Neural progenitor cell (in vitro differentiated cells): ENCODE measurements at regions not wholly inside any gene's neighbourhood (a gene's known extent, or its start where the extent isn't known, plus 50 kb on each side); places are given as distances from the start of the nearest gene placed in this dataset.

Source experiments
- DNase-seq: peaks from one replicate; pipeline ENCODE4 v3.0.0-alpha.2; 2016; ENCODE audit warnings: low spot score
- H2AFZ ChIP-seq: fragments of 200-600 bp; sonication (generic); replicated peaks from 2 replicates; pipeline ENCODE4 v1.6.1; 2016; ENCODE audit warnings: antibody characterized with exemption
- H3F3A ChIP-seq: fragments of 200-600 bp; sonication (generic); 2 replicates; pipeline ENCODE4 v1.6.1; 2016; ENCODE audit warnings: antibody characterized with exemption, low read depth
- H3K27ac ChIP-seq: fragments of 200-600 bp; sonication (generic); 2 replicates; pipeline ENCODE4 v1.5.1; 2016; ENCODE audit warnings: mild to moderate bottlenecking
- H3K27me3 ChIP-seq: fragments of 200-600 bp; sonication (generic); 2 replicates; pipeline ENCODE4 v1.6.1; 2016; ENCODE audit warnings: mild to moderate bottlenecking, moderate library complexity
- H3K36me3 ChIP-seq: fragments of 200-600 bp; sonication (generic); 2 replicates; pipeline ENCODE4 v1.5.1; 2016
- H3K4me1 ChIP-seq: fragments of 200-600 bp; sonication (generic); 2 replicates; pipeline ENCODE4 v1.6.1; 2016; ENCODE audit warnings: mixed run types
- H3K4me2 ChIP-seq: fragments of 200-600 bp; sonication (generic); 2 replicates; pipeline ENCODE4 v1.6.1; 2016
- H3K4me3 ChIP-seq: fragments of 200-600 bp; sonication (generic); 2 replicates; pipeline ENCODE4 v1.5.1; 2016
- H3K79me2 ChIP-seq: fragments of 200-600 bp; sonication (generic); 2 replicates; pipeline ENCODE4 v1.6.1; 2016; ENCODE audit warnings: low read depth
- H3K9ac ChIP-seq: fragments of 200-600 bp; sonication (generic); 2 replicates; pipeline ENCODE4 v1.6.1; 2016
- H3K9me3 ChIP-seq: fragments of 200-600 bp; sonication (generic); 2 replicates; pipeline ENCODE4 v1.5.1; 2016; ENCODE audit warnings: low read depth
- H4K20me1 ChIP-seq: fragments of 200-600 bp; sonication (generic); 2 replicates; pipeline ENCODE4 v1.6.1; 2016; ENCODE audit warnings: low read depth
- H3K27ac Mint-ChIP-seq: 3 replicates; pipeline ENCODE4 v1.8.0; 2021; ENCODE audit warnings: mixed read lengths
- H3K27me3 Mint-ChIP-seq: 2 replicates; pipeline ENCODE4 v1.8.0; 2022; ENCODE audit warnings: low read depth, mild to moderate bottlenecking, inconsistent platforms, moderate library complexity, mixed read lengths; ENCODE audit not compliant: insufficient read depth
- H3K36me3 Mint-ChIP-seq: 3 replicates; pipeline ENCODE4 v1.8.0; 2021; ENCODE audit warnings: mixed read lengths
- H3K4me1 Mint-ChIP-seq: 3 replicates; pipeline ENCODE4 v1.8.0; 2021; ENCODE audit warnings: mixed read lengths
- H3K4me3 Mint-ChIP-seq: 3 replicates; pipeline ENCODE4 v1.8.0; 2021; ENCODE audit warnings: mild to moderate bottlenecking, moderate library complexity, mixed read lengths
- H3K9me3 Mint-ChIP-seq: 3 replicates; pipeline ENCODE4 v1.8.0; 2020; ENCODE audit warnings: mixed read lengths
- CTCF ChIP-seq: fragments of 200-600 bp; sonication (generic); IDR thresholded peaks from 2 replicates; pipeline ENCODE4 v1.5.1; 2017; ENCODE audit warnings: antibody characterized with exemption, mild to moderate bottlenecking
- EZH2 ChIP-seq: fragments of 200-600 bp; sonication (generic); IDR thresholded peaks from 2 replicates; pipeline ENCODE4 v1.6.1; 2017; ENCODE audit warnings: antibody characterized with exemption, mild to moderate bottlenecking, moderate library complexity
- EZH2phosphoT487 ChIP-seq: fragments of 200-600 bp; sonication (generic); IDR thresholded peaks from 2 replicates; pipeline ENCODE4 v1.6.1; 2017; ENCODE audit warnings: antibody characterized with exemption

DNA sequence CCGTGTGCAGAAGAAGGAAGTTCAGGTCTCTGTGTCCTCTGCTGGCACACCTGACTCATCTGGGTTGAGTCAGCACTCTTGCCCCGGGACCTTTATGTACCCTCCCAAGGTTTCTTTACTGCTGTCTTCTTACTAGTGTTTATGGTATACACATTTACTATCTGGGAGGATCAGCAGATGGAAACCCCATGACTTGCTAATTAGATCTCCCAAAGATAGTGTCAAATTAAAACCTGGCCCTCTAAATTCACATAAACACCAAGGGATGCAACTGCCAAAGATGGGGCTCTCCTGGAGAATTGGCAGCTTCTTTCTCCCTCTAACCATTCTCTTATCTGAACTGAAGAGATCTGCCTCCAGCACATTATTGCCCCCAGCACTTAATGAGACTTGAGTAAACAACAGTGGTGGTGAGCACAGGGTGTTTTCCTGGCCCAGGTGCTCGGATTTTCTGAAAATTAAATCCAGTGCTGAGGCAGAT lies 718.1 kb upstream of the SOX9 start:
- Histone ChIP-seq H2AFZ (no peak overlapping the region), H3K4me2 (no peak overlapping the region)
- H3K4me3 Mint-ChIP-seq = no peak overlapping the region

DNA sequence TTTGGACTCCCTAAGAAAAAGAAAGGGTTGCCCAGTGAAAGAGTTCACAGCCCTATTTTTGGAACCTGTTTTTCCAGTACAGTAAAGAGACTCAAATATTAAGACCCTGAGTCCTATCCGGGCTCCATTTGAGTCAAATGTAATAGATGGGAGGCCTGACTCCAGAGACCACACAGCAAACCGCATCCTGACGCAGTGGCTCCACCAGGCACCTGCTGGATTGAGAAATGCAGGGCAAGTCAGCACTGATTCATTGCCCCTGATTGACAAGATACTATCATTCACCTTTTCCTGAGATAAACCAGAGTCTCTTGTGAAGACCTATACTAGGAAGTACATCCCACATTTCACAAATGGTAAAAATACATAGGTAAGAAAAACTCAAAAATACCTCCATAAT lies 715.7 kb upstream of the SOX9 start:
- H4K20me1 ChIP-seq = no peaks in the 10 kb centered on the region
- no peaks in the 10 kb centered on the region for H3K27me3 ChIP-seq
- H3K36me3 ChIP-seq = no peaks in the 10 kb centered on the region
- H3K36me3 Mint-ChIP-seq = no peaks in the 10 kb centered on the region
- no peak for DNase-seq
- no peak overlapping the region for H2AFZ ChIP-seq
- no peaks in the 10 kb centered on the region for H3K9me3 Mint-ChIP-seq
- H3K4me2 ChIP-seq = no peak overlapping the region
- no peaks in the 10 kb centered on the region for H3K4me1 Mint-ChIP-seq
- no peaks in the 10 kb centered on the region for H3K4me1 ChIP-seq
- H3K9ac ChIP-seq = no peak overlapping the region
- TF ChIP-seq EZH2 (no peak), EZH2phosphoT487 (no peak), CTCF (no peak)
- H3K27me3 Mint-ChIP-seq = peaks cover 3% of the 10 kb centered on the region
- H3F3A ChIP-seq = no peaks in the 10 kb centered on the region
- H3K27ac Mint-ChIP-seq = no peak overlapping the region
- no peaks in the 10 kb centered on the region for H3K9me3 ChIP-seq
- no peak overlapping the region for H3K27ac ChIP-seq
- no peak overlapping the region for H3K4me3 ChIP-seq
- H3K79me2 ChIP-seq = no peaks in the 10 kb centered on the region
- H3K4me3 Mint-ChIP-seq = no peak overlapping the region

More for the DNA sequence above, 718.1 kb upstream of the SOX9 start:
- H3K27me3 ChIP-seq = no peaks in the 10 kb centered on the region
- H3K79me2 ChIP-seq = no peaks in the 10 kb centered on the region
- H3K4me1 ChIP-seq = peaks cover 6% of the 10 kb centered on the region
- H3F3A ChIP-seq = no peaks in the 10 kb centered on the region
- Mint-ChIP-seq H3K27me3 (peaks cover 6% of the 10 kb centered on the region), H3K27ac (no peak overlapping the region), H3K4me1 (peaks cover 15% of the 10 kb centered on the region), H3K36me3 (no peaks in the 10 kb centered on the region), H3K9me3 (no peaks in the 10 kb centered on the region)
- no peak overlapping the region for H3K9ac ChIP-seq
- no peak for TF ChIP-seq EZH2
- TF ChIP-seq CTCF = no peak
- no peak for TF ChIP-seq EZH2phosphoT487
- no peaks in the 10 kb centered on the region for H3K36me3 ChIP-seq
- H3K27ac ChIP-seq = no peak overlapping the region
- H3K9me3 ChIP-seq = no peaks in the 10 kb centered on the region
- no peaks in the 10 kb centered on the region for H4K20me1 ChIP-seq
- H3K4me3 ChIP-seq = no peak overlapping the region
- DNase-seq = no peak

DNA sequence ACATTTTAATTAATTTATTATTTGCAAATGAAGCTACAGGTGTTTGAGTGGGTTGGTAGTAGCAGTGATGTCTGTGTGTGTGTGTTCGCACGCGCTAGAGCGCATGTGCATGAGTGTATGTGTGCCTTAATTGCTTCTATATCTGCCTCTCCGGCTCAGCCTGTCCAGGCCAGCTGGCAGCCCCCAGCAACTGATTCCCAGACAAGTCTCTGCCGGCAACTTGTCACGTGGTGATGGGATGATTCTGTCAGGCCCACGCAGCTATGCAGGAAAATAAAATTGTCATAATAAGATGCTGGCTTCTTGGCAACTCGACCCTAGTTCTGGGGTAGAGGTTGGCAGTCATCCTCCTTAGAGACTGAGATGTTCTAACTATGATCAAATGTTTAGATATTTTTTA lies 712.8 kb upstream of the SOX9 start:
- H3K4me1 ChIP-seq = no peaks in the 10 kb centered on the region
- H3K9me3 ChIP-seq = no peaks in the 10 kb centered on the region
- H3K27ac Mint-ChIP-seq = no peak overlapping the region
- no peaks in the 10 kb centered on the region for H3F3A ChIP-seq
- H3K9me3 Mint-ChIP-seq = no peaks in the 10 kb centered on the region
- no peak for TF ChIP-seq EZH2phosphoT487
- no peak for TF ChIP-seq EZH2
- no peak for TF ChIP-seq CTCF
- H3K4me2 ChIP-seq = no peak overlapping the region
- H3K4me3 ChIP-seq = no peak overlapping the region
- H4K20me1 ChIP-seq = no peaks in the 10 kb centered on the region
- H3K79me2 ChIP-seq = no peaks in the 10 kb centered on the region
- H3K27me3 ChIP-seq = no peaks in the 10 kb centered on the region
- H3K4me1 Mint-ChIP-seq = no peaks in the 10 kb centered on the region
- no peaks in the 10 kb centered on the region for H3K36me3 ChIP-seq
- H3K4me3 Mint-ChIP-seq = no peak overlapping the region
- DNase-seq = no peak
- H3K36me3 Mint-ChIP-seq = no peaks in the 10 kb centered on the region
- no peak overlapping the region for H3K27ac ChIP-seq
- H3K27me3 Mint-ChIP-seq = peaks cover 3% of the 10 kb centered on the region
- no peak overlapping the region for H3K9ac ChIP-seq
- no peak overlapping the region for H2AFZ ChIP-seq
